GM12878 (cell line): ENCODE measurements at regions not wholly inside any gene's neighbourhood (a gene's known extent, or its start where the extent isn't known, plus 50 kb on each side); places are given as distances from the start of the nearest gene placed in this dataset.

Experiments
- BMI1 ChIP-seq: fragments of 450-650 bp; IDR thresholded peaks from 2 replicates; pipeline ENCODE4 v1.6.1; 2016; ENCODE audit warnings: mild to moderate bottlenecking, moderate library complexity, borderline replicate concordance
- FOS ChIP-seq: IDR thresholded peaks from 3 replicates; pipeline ENCODE4 v1.6.1; 2011; ENCODE audit warnings: borderline replicate concordance; ENCODE audit not compliant: insufficient read length; ENCODE audit errors: extremely low read depth
- HDGF ChIP-seq: fragments of 450-650 bp; IDR thresholded peaks from 2 replicates; pipeline ENCODE4 v1.6.1; 2016; ENCODE audit warnings: antibody characterized with exemption
- PBX3 ChIP-seq: IDR thresholded peaks from 2 replicates; pipeline ENCODE4 v1.6.1; 2011; ENCODE audit warnings: mild to moderate bottlenecking, low read depth, low read length, moderate library complexity; ENCODE audit not compliant: insufficient replicate concordance
- POLR2A ChIP-seq: IDR thresholded peaks from 2 replicates; pipeline ENCODE4 v1.6.1; 2011; ENCODE audit warnings: low read depth, mild to moderate bottlenecking, low read length
- RB1 ChIP-seq: fragments of 450-650 bp; formaldehyde crosslinking; IDR thresholded peaks from 2 replicates; pipeline ENCODE4 v1.6.1; 2017; ENCODE audit warnings: mild to moderate bottlenecking, borderline replicate concordance
- SMAD1 ChIP-seq: fragments of 450-650 bp; IDR thresholded peaks from 2 replicates; pipeline ENCODE4 v1.6.1; 2018; ENCODE audit warnings: mild to moderate bottlenecking, low read depth; ENCODE audit not compliant: partially characterized antibody
- ZBTB4 ChIP-seq: fragments of 450-650 bp; formaldehyde crosslinking; IDR thresholded peaks from 2 replicates; pipeline ENCODE4 v1.4.0; 2022; ENCODE audit warnings: mild to moderate bottlenecking, moderate library complexity
- TF ChIP-seq, protein P1 (sequence below): fragments of 450-650 bp; IDR thresholded peaks from 2 replicates; pipeline ENCODE4 v1.6.1; 2017; ENCODE audit warnings: mild to moderate bottlenecking, moderate library complexity

DNA sequence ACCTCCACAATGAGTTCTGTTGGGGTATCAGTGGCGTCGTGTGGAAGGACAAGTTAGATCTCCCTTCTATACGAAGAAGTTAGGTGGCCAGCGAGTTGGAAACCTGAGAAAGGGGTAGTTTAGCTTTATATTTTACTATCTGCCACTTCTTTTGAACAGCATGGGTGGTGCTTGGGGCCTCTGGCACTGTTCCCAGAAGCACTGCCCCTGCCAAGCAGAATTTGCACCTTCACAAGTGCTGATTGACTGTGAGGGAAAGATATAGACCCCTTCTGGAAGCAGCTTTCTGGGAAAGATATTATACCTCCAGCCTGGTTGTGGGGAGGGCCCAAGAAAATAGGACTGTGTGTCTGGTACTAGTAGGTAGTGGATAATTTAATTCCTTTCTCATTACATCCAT is 246.9 kb downstream of the FBXO8 start (continued):
- TF ChIP-seq, protein P1, sequence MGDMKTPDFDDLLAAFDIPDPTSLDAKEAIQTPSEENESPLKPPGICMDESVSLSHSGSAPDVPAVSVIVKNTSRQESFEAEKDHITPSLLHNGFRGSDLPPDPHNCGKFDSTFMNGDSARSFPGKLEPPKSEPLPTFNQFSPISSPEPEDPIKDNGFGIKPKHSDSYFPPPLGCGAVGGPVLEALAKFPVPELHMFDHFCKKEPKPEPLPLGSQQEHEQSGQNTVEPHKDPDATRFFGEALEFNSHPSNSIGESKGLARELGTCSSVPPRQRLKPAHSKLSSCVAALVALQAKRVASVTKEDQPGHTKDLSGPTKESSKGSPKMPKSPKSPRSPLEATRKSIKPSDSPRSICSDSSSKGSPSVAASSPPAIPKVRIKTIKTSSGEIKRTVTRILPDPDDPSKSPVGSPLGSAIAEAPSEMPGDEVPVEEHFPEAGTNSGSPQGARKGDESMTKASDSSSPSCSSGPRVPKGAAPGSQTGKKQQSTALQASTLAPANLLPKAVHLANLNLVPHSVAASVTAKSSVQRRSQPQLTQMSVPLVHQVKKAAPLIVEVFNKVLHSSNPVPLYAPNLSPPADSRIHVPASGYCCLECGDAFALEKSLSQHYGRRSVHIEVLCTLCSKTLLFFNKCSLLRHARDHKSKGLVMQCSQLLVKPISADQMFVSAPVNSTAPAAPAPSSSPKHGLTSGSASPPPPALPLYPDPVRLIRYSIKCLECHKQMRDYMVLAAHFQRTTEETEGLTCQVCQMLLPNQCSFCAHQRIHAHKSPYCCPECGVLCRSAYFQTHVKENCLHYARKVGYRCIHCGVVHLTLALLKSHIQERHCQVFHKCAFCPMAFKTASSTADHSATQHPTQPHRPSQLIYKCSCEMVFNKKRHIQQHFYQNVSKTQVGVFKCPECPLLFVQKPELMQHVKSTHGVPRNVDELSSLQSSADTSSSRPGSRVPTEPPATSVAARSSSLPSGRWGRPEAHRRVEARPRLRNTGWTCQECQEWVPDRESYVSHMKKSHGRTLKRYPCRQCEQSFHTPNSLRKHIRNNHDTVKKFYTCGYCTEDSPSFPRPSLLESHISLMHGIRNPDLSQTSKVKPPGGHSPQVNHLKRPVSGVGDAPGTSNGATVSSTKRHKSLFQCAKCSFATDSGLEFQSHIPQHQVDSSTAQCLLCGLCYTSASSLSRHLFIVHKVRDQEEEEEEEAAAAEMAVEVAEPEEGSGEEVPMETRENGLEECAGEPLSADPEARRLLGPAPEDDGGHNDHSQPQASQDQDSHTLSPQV, result no peak
- TF ChIP-seq RB1 (no peak), PBX3 (no peak), FOS (no peak), ZBTB4 (CRISPR knock-in tag) (no peak), BMI1 (no peak), HDGF (no peak), POLR2A (no peak), SMAD1 (no peak)
